Chondrocyte (in vitro differentiated cells): ENCODE measurements at regions not wholly inside any gene's neighbourhood (a gene's known extent, or its start where the extent isn't known, plus 50 kb on each side); places are given as distances from the start of the nearest gene placed in this dataset.

ENCODE experiments used
- DNase-seq: peaks from one replicate; pipeline ENCODE4 v3.0.0; 2021; ENCODE audit warnings: mixed read lengths, low spot score
- H3K27ac Mint-ChIP-seq: one replicate; pipeline ENCODE4 v1.8.0; 2021; ENCODE audit warnings: mild to moderate bottlenecking, moderate library complexity, mixed read lengths; ENCODE audit not compliant: unreplicated experiment
- H3K27me3 Mint-ChIP-seq: 2 replicates; pipeline ENCODE4 v1.8.0; 2021; ENCODE audit warnings: low read depth, mixed read lengths
- H3K36me3 Mint-ChIP-seq: 2 replicates; pipeline ENCODE4 v1.8.0; 2021; ENCODE audit warnings: low read depth, mixed read lengths
- H3K4me1 Mint-ChIP-seq: 2 replicates; pipeline ENCODE4 v1.8.0; 2021; ENCODE audit warnings: low read depth, mild to moderate bottlenecking, mixed read lengths
- H3K4me3 Mint-ChIP-seq: one replicate; pipeline ENCODE4 v1.8.0; 2021; ENCODE audit warnings: mild to moderate bottlenecking, moderate library complexity, mixed read lengths; ENCODE audit not compliant: unreplicated experiment
- H3K9me3 Mint-ChIP-seq: 2 replicates; pipeline ENCODE4 v1.8.0; 2021; ENCODE audit warnings: low read depth, mixed read lengths
- TF ChIP-seq, protein P1 (sequence below): fragments of 200-600 bp; sonication (generic); IDR thresholded peaks from 2 replicates; pipeline ENCODE4 v1.5.0; 2021; ENCODE audit warnings: antibody characterized with exemption, mild to moderate bottlenecking, moderate library complexity

DNA sequence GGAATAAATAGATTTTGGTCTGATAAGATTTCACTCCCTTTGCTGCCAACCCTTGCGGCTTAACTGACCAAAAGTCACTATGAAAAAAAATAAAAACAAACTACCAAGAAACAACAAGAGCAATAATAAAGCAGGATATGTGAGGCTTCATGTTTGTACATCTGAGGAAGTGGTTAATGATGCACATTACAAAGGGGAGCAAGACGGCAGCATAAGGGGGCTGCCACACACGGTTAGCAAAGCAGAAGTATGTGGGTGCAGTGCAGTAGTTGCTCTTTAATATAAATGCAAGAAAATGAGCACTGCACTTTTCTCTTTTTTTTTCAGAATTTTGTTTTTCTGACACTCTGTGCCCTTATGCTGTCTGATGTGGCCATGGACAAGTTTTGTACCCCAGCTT, 377.1 kb upstream of the CNTNAP5 start:
- TF ChIP-seq, protein P1, sequence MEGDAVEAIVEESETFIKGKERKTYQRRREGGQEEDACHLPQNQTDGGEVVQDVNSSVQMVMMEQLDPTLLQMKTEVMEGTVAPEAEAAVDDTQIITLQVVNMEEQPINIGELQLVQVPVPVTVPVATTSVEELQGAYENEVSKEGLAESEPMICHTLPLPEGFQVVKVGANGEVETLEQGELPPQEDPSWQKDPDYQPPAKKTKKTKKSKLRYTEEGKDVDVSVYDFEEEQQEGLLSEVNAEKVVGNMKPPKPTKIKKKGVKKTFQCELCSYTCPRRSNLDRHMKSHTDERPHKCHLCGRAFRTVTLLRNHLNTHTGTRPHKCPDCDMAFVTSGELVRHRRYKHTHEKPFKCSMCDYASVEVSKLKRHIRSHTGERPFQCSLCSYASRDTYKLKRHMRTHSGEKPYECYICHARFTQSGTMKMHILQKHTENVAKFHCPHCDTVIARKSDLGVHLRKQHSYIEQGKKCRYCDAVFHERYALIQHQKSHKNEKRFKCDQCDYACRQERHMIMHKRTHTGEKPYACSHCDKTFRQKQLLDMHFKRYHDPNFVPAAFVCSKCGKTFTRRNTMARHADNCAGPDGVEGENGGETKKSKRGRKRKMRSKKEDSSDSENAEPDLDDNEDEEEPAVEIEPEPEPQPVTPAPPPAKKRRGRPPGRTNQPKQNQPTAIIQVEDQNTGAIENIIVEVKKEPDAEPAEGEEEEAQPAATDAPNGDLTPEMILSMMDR = no peak
- Mint-ChIP-seq H3K9me3 (peaks cover 4% of the 10 kb centered on the region), H3K36me3 (no peaks in the 10 kb centered on the region), H3K27me3 (no peaks in the 10 kb centered on the region), H3K4me3 (no peak overlapping the region), H3K4me1 (no peaks in the 10 kb centered on the region), H3K27ac (no peak overlapping the region)
- DNase-seq = no peak

DNA sequence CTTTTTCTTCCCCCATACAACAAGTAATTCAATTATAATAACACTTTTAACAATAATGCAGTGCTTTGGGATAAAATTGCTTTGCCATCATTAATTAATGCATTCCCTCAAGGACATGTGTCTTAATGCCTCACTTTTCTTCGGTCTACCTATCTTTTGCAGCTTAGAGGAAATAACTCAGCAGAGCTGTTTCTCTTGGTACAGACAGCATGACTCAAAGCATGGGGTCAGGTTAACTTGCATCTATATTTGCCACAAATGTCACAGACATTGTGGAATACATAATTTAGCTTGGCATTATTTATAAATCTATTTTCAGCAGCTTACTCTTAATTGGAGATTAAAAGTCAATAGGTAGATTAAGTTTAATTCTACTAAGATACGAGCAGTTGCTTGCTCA, 376.1 kb upstream of the CNTNAP5 start:
- no peaks in the 10 kb centered on the region for H3K27me3 Mint-ChIP-seq
- H3K4me1 Mint-ChIP-seq = no peaks in the 10 kb centered on the region
- peaks cover 4% of the 10 kb centered on the region for H3K9me3 Mint-ChIP-seq
- no peak overlapping the region for H3K27ac Mint-ChIP-seq
- no peak for DNase-seq
- TF ChIP-seq, protein P1 = no peak
- H3K36me3 Mint-ChIP-seq = no peaks in the 10 kb centered on the region
- no peak overlapping the region for H3K4me3 Mint-ChIP-seq

DNA sequence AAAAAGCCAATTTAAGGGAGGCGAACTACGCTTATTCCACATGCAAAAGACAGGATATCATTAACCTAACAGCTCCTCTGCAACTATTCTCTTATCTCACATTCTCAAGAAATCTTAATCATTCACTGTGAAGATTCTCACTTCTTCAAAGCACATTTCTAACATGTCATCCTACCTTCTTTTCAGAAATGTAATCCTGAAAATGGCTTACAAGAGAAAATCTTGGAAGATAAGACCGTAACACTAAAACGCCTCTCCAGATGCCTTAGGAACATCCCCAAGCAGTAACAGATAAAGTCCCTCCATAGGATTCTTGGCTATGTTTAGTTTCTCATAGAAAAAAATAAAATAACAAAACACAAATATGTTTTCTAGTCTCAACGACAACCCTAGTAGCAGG, 373.9 kb upstream of the CNTNAP5 start:
- DNase-seq = no peak
- no peaks in the 10 kb centered on the region for H3K27me3 Mint-ChIP-seq
- no peaks in the 10 kb centered on the region for H3K36me3 Mint-ChIP-seq
- no peak overlapping the region for H3K27ac Mint-ChIP-seq
- TF ChIP-seq, protein P1 = no peak
- no peak overlapping the region for H3K4me3 Mint-ChIP-seq
- peaks cover 4% of the 10 kb centered on the region for H3K9me3 Mint-ChIP-seq
- no peaks in the 10 kb centered on the region for H3K4me1 Mint-ChIP-seq

DNA sequence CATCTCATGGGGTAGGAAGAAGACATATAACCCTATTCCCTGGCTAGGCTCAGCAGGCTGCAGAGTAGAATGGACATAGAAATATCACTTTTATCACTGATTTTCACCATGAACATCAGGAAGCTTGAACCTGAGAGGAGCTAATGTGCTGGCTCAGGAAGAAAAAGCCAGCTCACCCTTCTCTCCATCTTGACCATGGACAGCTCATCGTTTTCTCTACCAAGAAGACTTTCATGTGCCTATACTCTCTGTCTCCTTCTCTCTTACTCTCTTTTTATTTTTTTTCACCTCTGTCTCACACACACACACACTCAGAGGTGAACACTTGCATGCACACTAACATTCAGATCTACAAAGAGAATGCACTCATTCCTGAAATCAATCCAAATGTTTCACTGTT, 372.8 kb upstream of the CNTNAP5 start:
- Mint-ChIP-seq H3K36me3 (no peaks in the 10 kb centered on the region), H3K4me1 (no peaks in the 10 kb centered on the region), H3K9me3 (peaks cover 8% of the 10 kb centered on the region), H3K27me3 (no peaks in the 10 kb centered on the region), H3K4me3 (no peak overlapping the region), H3K27ac (no peak overlapping the region)
- TF ChIP-seq, protein P1 = no peak
- DNase-seq = no peak

DNA sequence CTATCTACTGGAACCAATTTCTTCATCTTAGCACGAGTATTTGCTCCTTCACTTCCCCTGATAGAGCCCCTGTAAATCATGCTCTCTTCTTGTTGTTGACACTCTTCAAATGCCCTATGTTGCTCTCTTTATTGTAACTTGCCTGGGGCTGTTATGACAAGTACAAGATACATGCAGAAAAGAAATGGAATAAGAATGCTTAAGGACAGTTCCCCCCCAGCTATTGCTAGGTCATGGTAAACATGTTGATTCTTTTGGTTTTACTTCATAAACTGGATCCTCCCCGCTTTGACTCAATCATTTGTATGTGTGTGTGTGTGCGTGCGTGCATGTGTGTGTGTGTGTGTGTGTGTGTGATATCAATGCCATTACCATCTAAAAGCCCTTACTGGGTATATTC, 368.5 kb upstream of the CNTNAP5 start:
- no peak for DNase-seq
- TF ChIP-seq, protein P1 = no peak
- H3K4me3 Mint-ChIP-seq = no peak overlapping the region
- no peaks in the 10 kb centered on the region for H3K27me3 Mint-ChIP-seq
- peaks cover 4% of the 10 kb centered on the region for H3K36me3 Mint-ChIP-seq
- H3K9me3 Mint-ChIP-seq = peaks cover 35% of the 10 kb centered on the region
- H3K4me1 Mint-ChIP-seq = no peaks in the 10 kb centered on the region
- H3K27ac Mint-ChIP-seq = no peak overlapping the region
